ENCODE measurements at regions not wholly inside any gene's neighbourhood (a gene's known extent, or its start where the extent isn't known, plus 50 kb on each side); places are given as distances from the start of the nearest gene placed in this dataset.

DNA sequence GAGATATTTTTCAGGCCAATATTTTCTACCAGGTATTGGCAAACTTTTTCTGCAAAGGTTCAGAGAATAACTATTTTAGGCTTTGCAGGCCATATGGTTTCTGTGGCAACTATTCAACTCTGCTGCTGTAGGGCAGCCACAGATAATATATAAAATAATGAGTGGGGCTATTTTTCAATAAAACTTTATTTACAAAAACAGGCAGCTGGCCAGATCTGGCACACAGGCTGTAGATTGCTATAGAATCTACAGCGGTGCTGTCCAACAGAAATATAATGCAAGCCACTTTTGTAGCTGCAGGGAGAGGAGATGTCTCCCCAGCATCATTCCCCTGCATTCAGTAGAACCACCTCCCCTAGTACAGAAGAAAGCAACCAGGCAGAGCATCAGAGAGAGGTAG lies 97.6 kb upstream of the BCOR start:
- no peak overlapping the region for H3K27ac ChIP-seq
- TF ChIP-seq, protein P1, sequence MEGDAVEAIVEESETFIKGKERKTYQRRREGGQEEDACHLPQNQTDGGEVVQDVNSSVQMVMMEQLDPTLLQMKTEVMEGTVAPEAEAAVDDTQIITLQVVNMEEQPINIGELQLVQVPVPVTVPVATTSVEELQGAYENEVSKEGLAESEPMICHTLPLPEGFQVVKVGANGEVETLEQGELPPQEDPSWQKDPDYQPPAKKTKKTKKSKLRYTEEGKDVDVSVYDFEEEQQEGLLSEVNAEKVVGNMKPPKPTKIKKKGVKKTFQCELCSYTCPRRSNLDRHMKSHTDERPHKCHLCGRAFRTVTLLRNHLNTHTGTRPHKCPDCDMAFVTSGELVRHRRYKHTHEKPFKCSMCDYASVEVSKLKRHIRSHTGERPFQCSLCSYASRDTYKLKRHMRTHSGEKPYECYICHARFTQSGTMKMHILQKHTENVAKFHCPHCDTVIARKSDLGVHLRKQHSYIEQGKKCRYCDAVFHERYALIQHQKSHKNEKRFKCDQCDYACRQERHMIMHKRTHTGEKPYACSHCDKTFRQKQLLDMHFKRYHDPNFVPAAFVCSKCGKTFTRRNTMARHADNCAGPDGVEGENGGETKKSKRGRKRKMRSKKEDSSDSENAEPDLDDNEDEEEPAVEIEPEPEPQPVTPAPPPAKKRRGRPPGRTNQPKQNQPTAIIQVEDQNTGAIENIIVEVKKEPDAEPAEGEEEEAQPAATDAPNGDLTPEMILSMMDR (conservative IDR thresholded peaks at IDR 0.05): no peak

DNA sequence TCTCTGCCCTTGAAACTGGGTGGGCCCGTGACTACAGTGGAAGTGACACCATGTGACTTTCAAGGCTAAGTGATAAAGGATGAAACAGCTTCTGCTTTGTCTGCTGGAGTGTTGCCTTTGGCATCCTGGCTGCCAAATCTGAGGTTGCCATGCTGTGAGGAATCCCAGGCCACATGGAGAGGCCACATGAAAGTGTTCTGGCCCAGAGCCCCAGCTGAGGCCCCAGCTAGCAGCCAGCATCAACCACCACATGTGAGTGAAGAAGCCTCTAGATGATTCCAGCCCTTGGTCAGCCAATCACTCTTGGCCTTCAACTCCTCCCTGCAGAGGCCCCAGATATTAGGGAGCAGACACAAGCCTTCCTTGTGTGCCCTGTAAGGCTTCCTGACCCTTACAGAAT lies 94.4 kb upstream of the BCOR start:
- H3K27ac ChIP-seq: no peak overlapping the region
- TF ChIP-seq, protein P1 (conservative IDR thresholded peaks at IDR 0.05): no peak

DNA sequence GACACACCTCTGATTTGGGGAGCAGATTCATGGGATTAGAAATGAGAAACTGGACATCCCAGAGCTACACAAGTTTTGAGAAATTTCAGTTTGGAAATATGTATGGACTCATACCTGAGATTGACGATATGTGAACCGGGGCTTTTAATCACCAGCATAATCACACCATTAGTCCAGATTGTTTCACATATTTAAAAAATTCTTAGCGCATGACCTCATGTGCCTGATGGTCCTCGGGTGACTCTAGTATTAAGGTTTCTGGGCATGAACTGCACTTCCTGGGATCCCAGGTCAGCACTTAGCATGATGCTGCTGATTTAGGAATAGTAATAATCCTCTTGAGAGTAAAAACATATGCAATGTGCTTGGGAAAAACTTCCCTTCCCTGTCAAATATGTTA lies 91.9 kb upstream of the BCOR start:
- H3K27ac ChIP-seq: no peak overlapping the region
- TF ChIP-seq, protein P1 (conservative IDR thresholded peaks at IDR 0.05): no peak

- TF ChIP-seq, protein P1 (conservative IDR thresholded peaks at IDR 0.05): no peak
- no peak overlapping the region for H3K27ac ChIP-seq
Measured at GRCh38 chrX:40188573-40189417, 91.0 kb upstream of the BCOR start.

GRCh38 chrX:40184968-40185367 lies 87.2 kb upstream of the BCOR start:
- H3K27ac ChIP-seq: no peak overlapping the region
- TF ChIP-seq, protein P1 (conservative IDR thresholded peaks at IDR 0.05): no peak

DNA sequence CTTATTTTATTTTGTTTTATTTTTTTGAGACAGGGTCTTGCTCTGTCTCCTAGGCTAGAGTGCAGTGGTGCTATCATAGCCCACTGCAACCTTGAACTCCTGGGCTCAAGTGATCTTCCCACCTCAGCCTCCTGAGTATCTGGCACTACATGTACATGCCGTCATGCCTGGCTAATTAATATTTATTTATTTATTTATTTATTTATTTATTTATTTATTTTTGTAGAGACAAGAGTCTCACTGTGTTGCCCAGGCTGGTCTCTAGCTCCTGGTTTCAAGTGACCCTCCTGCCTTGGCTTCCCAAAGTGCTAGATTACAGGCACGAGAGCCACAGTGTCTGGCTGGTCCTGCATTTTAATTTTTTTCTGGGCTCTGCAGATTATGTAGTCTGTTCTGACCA lies 84.9 kb upstream of the BCOR start:
- TF ChIP-seq, protein P1 (conservative IDR thresholded peaks at IDR 0.05): no peak
- H3K27ac ChIP-seq: no peak overlapping the region

DNA sequence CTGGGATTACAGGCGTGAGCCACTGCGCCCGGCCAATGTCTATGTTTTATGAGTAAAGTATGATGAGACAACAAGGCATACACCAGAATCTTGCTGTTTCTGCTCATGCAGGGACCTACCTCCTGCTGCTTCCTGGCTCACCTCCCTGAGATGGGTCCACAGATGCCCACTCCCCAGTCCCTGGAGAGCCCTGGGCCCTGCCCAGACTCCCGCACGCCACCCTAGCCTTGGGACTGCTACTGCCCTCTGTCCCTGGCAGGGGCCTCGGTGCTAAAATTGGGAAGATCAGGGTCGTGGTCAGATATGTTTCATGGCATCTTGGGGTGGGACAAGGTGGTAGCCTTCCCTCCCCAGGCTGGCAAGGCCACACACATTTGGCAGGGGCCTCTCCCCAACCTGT lies 84.3 kb upstream of the BCOR start:
- TF ChIP-seq, protein P1 (conservative IDR thresholded peaks at IDR 0.05): no peak
- H3K27ac ChIP-seq: no peak overlapping the region

All from VCaP (cell line).